DND-41 (cell line): ENCODE measurements at regions not wholly inside any gene's neighbourhood (a gene's known extent, or its start where the extent isn't known, plus 50 kb on each side); places are given as distances from the start of the nearest gene placed in this dataset.

Experiments used
- ATAC-seq: fragments of 200-7000 bp; cut with Tn5 transposase; 3 replicates; pipeline ENCODE4 v1.9.1; 2021; ENCODE audit warnings: low read depth; ENCODE audit not compliant: insufficient read depth
- DNase-seq: peaks from one replicate; pipeline ENCODE4 v3.0.0-alpha.2; 2020
- H2AFZ ChIP-seq: 2 replicates; pipeline ENCODE4 v1.6.0; 2012; ENCODE audit warnings: low read depth, low read length
- H3K27ac ChIP-seq: 2 replicates; pipeline ENCODE4 v1.5.1; 2012; ENCODE audit warnings: low read length, inconsistent platforms
- H3K27me3 ChIP-seq: fragments of 200-600 bp; sonication (generic); 2 replicates; pipeline ENCODE4 v1.6.0; 2012; ENCODE audit warnings: low read length, mild to moderate bottlenecking, inconsistent platforms; ENCODE audit not compliant: insufficient read depth, poor library complexity
- H3K36me3 ChIP-seq: 2 replicates; pipeline ENCODE4 v1.5.1; 2012; ENCODE audit warnings: low read length, inconsistent platforms; ENCODE audit not compliant: insufficient read depth
- H3K4me1 ChIP-seq: 2 replicates; pipeline ENCODE4 v1.5.1; 2012; ENCODE audit warnings: mild to moderate bottlenecking, low read length; ENCODE audit not compliant: insufficient read depth
- H3K4me2 ChIP-seq: 2 replicates; pipeline ENCODE4 v1.6.0; 2012; ENCODE audit warnings: mild to moderate bottlenecking, moderate library complexity, low read length, inconsistent platforms; ENCODE audit not compliant: insufficient read depth
- H3K4me3 ChIP-seq, 2 experiments: fragments of 200-600 bp in 1 of 2; shearing (Covaris generic) in 1 of 2; 2 replicates each; pipeline ENCODE4 v1.5.1; 2012 to 2016; ENCODE audit warnings: inconsistent platforms in 2 of 2, low read length in 2 of 2, mild to moderate bottlenecking in 2 of 2, low read depth in 1 of 2, moderate library complexity in 1 of 2
- H3K79me2 ChIP-seq: 2 replicates; pipeline ENCODE4 v1.6.0; 2012; ENCODE audit warnings: low read length, inconsistent platforms; ENCODE audit not compliant: insufficient read depth
- H3K9ac ChIP-seq: 2 replicates; pipeline ENCODE4 v1.6.0; 2012; ENCODE audit warnings: low read depth, mild to moderate bottlenecking, inconsistent platforms, low read length, moderate library complexity
- H3K9me3 ChIP-seq: 2 replicates; pipeline ENCODE4 v1.5.1; 2012; ENCODE audit warnings: low read length, moderate library complexity, mild to moderate bottlenecking, inconsistent platforms; ENCODE audit not compliant: insufficient read depth, severe bottlenecking
- H4K20me1 ChIP-seq: 2 replicates; pipeline ENCODE4 v1.6.0; 2012; ENCODE audit warnings: low read length; ENCODE audit not compliant: insufficient read depth
- EZH2 ChIP-seq: IDR thresholded peaks from 3 replicates; pipeline ENCODE4 v1.6.1; 2012; ENCODE audit warnings: borderline replicate concordance, low read depth, mild to moderate bottlenecking, moderate library complexity, low read length, inconsistent platforms; ENCODE audit not compliant: severe bottlenecking
- TF ChIP-seq, protein P1 (sequence below): IDR thresholded peaks from 2 replicates; pipeline ENCODE4 v1.5.1; 2012; ENCODE audit warnings: borderline replicate concordance, low read length, moderate library complexity, mild to moderate bottlenecking; ENCODE audit not compliant: poor library complexity, severe bottlenecking; ENCODE audit errors: extremely low read depth

DNA sequence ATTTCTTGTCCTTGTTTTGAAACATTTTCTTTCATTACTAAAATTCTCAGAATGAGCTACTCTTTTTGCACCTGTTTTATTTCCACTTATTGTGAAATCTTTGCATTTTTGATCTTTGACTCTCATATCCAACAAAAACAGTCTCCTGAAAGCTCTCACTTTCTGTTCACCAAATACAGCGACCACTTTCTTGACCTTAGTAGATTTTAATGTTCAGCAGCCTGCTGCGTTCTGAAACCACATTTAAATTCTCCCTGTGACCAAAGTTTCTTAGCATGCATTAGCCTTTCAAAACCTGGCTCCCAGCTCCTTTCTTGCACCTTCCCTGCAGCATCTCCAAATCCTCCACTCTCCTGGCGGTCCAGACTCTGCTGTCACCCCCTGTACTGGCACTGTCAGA lies 404.4 kb upstream of the PDE3A start:
- TF ChIP-seq, protein P1, sequence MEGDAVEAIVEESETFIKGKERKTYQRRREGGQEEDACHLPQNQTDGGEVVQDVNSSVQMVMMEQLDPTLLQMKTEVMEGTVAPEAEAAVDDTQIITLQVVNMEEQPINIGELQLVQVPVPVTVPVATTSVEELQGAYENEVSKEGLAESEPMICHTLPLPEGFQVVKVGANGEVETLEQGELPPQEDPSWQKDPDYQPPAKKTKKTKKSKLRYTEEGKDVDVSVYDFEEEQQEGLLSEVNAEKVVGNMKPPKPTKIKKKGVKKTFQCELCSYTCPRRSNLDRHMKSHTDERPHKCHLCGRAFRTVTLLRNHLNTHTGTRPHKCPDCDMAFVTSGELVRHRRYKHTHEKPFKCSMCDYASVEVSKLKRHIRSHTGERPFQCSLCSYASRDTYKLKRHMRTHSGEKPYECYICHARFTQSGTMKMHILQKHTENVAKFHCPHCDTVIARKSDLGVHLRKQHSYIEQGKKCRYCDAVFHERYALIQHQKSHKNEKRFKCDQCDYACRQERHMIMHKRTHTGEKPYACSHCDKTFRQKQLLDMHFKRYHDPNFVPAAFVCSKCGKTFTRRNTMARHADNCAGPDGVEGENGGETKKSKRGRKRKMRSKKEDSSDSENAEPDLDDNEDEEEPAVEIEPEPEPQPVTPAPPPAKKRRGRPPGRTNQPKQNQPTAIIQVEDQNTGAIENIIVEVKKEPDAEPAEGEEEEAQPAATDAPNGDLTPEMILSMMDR = no peak
- no peak for TF ChIP-seq EZH2
- no peak overlapping the region for H3K4me3 ChIP-seq

DNA sequence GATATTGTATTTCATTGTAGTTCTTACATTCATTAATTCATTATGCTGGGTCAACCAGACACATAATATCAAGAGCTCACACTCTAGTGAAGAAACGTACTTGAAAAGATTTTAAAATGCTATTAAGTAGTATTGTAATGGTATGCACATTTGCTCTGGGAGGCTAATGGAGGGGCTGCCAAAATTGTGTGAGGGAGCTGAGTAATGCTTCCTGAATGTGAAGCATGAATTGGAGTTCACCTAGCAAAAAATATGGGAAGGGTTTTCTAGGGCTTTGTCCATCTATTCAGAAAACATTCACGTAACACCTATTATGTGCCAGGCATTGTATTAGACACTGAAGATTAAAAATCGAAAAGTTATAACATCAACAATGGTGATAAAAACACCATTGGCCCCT lies 403.8 kb upstream of the PDE3A start:
- H3K27ac ChIP-seq = no peak overlapping the region
- DNase-seq (no peak), ATAC-seq (no peak)
- H2AFZ ChIP-seq = no peak overlapping the region
- no peak overlapping the region for H3K4me2 ChIP-seq
- no peak overlapping the region for H3K9ac ChIP-seq
- H3K36me3 ChIP-seq = no peaks in the 10 kb centered on the region
- peaks cover 4% of the 10 kb centered on the region for H3K27me3 ChIP-seq
- H3K79me2 ChIP-seq = no peaks in the 10 kb centered on the region
- no peaks in the 10 kb centered on the region for H3K4me1 ChIP-seq
- no peaks in the 10 kb centered on the region for H3K9me3 ChIP-seq
- TF ChIP-seq, protein P1 = no peak
- no peak for TF ChIP-seq EZH2
- no peak overlapping the region for H3K4me3 ChIP-seq
- no peaks in the 10 kb centered on the region for H4K20me1 ChIP-seq

More for the DNA sequence above, 404.4 kb upstream of the PDE3A start:
- peaks cover 4% of the 10 kb centered on the region for H3K27me3 ChIP-seq
- H4K20me1 ChIP-seq = no peaks in the 10 kb centered on the region
- H3K79me2 ChIP-seq = no peaks in the 10 kb centered on the region
- H3K9ac ChIP-seq = no peak overlapping the region
- DNase-seq (no peak), ATAC-seq (no peak)
- H3K4me1 ChIP-seq = no peaks in the 10 kb centered on the region
- H2AFZ ChIP-seq = no peak overlapping the region
- H3K36me3 ChIP-seq = no peaks in the 10 kb centered on the region
- H3K4me2 ChIP-seq = no peak overlapping the region
- H3K27ac ChIP-seq = no peak overlapping the region
- H3K9me3 ChIP-seq = no peaks in the 10 kb centered on the region

- Histone ChIP-seq H3K4me3 (no peak overlapping the region), H3K4me1 (no peaks in the 10 kb centered on the region), H4K20me1 (no peaks in the 10 kb centered on the region), H3K9me3 (no peaks in the 10 kb centered on the region), H2AFZ (no peak overlapping the region), H3K27ac (no peak overlapping the region), H3K27me3 (peaks cover 4% of the 10 kb centered on the region), H3K36me3 (no peaks in the 10 kb centered on the region), H3K79me2 (no peaks in the 10 kb centered on the region), H3K9ac (no peak overlapping the region), H3K4me2 (no peak overlapping the region)
- DNase-seq (no peak), ATAC-seq (no peak)
- no peak for TF ChIP-seq EZH2
Observed at GRCh38 chr12:19965196-19966038, 402.9 kb upstream of the PDE3A start.

GRCh38 chr12:19967001-19967400 lies 401.3 kb upstream of the PDE3A start:
- Histone ChIP-seq H4K20me1 (no peaks in the 10 kb centered on the region), H2AFZ (no peak overlapping the region), H3K27ac (no peak overlapping the region), H3K4me2 (no peak overlapping the region), H3K36me3 (no peaks in the 10 kb centered on the region), H3K9me3 (no peaks in the 10 kb centered on the region), H3K4me1 (no peaks in the 10 kb centered on the region), H3K27me3 (peaks cover 4% of the 10 kb centered on the region), H3K9ac (no peak overlapping the region), H3K4me3 (no peak overlapping the region), H3K79me2 (no peaks in the 10 kb centered on the region)
- TF ChIP-seq, protein P1 = no peak
- TF ChIP-seq EZH2 = no peak
- ATAC-seq = no peak
- no peak for DNase-seq
